HCT116 (cell line): ENCODE measurements at regions not wholly inside any gene's neighbourhood (a gene's known extent, or its start where the extent isn't known, plus 50 kb on each side); places are given as distances from the start of the nearest gene placed in this dataset.

Experiments
- ATAC-seq: fragments of 200-7000 bp; cut with Tn5 transposase; 2 replicates; pipeline ENCODE4 v1.9.1; 2020; ENCODE audit warnings: mild to moderate bottlenecking, moderate library complexity
- BruUV-seq: library from RNA; stranded (reverse); fragments of 400-500 nt; replicated peaks from 2 replicates; lab custom pipeline; 2021; lab: Mats Ljungman, UMichigan
- CTCF ChIA-PET: fragments of 300-600 bp; sonication (Branson Sonifier 250); formaldehyde crosslinking; loops from one replicate; lab custom pipeline; 2021; ENCODE audit warnings: antibody characterized with exemption; lab: Charles Lee
- POLR2A ChIA-PET: fragments of 300-600, 350-600 bp; sonication (Branson Sonifier 250); formaldehyde crosslinking; loops from one replicate; lab custom pipeline; 2021; ENCODE audit warnings: antibody characterized with exemption; lab: Charles Lee
- RAD21 ChIA-PET, 2 experiments: fragments of 300-600 bp; sonication (Branson Sonifier 250); formaldehyde crosslinking; loops; one replicate each; lab custom pipeline; 2023; ENCODE audit warnings: low total read pairs in 2 of 2; ENCODE audit not compliant: uncharacterized antibody in 2 of 2, unreplicated experiment in 2 of 2, low non-redundant PET in 1 of 2; lab: Charles Lee
- DNase-seq: peaks from one replicate; pipeline ENCODE4 v3.0.0-alpha.2; 2010; ENCODE audit warnings: low read depth, low spot score
- H2AFZ ChIP-seq: fragments of 200-600 bp; shearing (Covaris generic), sonication (generic); 2 replicates; pipeline ENCODE4 v1.6.1; 2017; ENCODE audit warnings: low read depth, mixed run types, mixed read lengths, antibody characterized with exemption, low read length; ENCODE audit not compliant: poor library complexity, severe bottlenecking
- H3K27ac ChIP-seq: 2 replicates; pipeline ENCODE4 v1.5.1; 2012; ENCODE audit warnings: low read depth, low read length
- H3K27me3 ChIP-seq: fragments of 200-600 bp; sonication (generic); 2 replicates; pipeline ENCODE4 v1.6.1; 2016; ENCODE audit warnings: mixed run types, low read length, mixed read lengths; ENCODE audit not compliant: insufficient read depth
- H3K36me3 ChIP-seq, 2 experiments: fragments of 200-500 bp in 1 of 2; fragments of 200-600 bp in 1 of 2; sonication (Bioruptor generic) in 1 of 2; sonication (generic) in 1 of 2; 2 replicates each; pipeline versions ENCODE4 v1.5.1 to v1.6.1; 2014 to 2016; ENCODE audit warnings: low read length in 2 of 2, inconsistent platforms in 1 of 2, mixed read lengths in 1 of 2, mixed run types in 1 of 2; ENCODE audit not compliant: insufficient read depth in 2 of 2, control insufficient read depth in 1 of 2
- H3K4me1 ChIP-seq, 2 experiments: fragments of 200-600 bp in 1 of 2; sonication (generic) in 1 of 2; 2 replicates each; pipeline versions ENCODE4 v1.5.1 to v1.6.1; 2012 to 2017; ENCODE audit warnings: low read length in 2 of 2, inconsistent platforms in 1 of 2, mild to moderate bottlenecking in 1 of 2, mixed read lengths in 1 of 2, mixed run types in 1 of 2, moderate library complexity in 1 of 2; ENCODE audit not compliant: insufficient read depth in 2 of 2, control insufficient read depth in 1 of 2
- H3K4me2 ChIP-seq: fragments of 200-600 bp; sonication (generic); 2 replicates; pipeline ENCODE4 v1.6.1; 2017; ENCODE audit warnings: mixed run types, low read length, mixed read lengths
- H3K4me3 ChIP-seq, 2 experiments: fragments of 200-600 bp in 1 of 2; sonication (generic) in 1 of 2; replicated peaks in 1 of 2; 2 replicates each; pipeline ENCODE4 v1.5.1; 2011 to 2016; ENCODE audit warnings: low read length in 2 of 2, control low read depth in 1 of 2, low read depth in 1 of 2, mild to moderate bottlenecking in 1 of 2, mixed read lengths in 1 of 2, mixed run types in 1 of 2
- H3K79me2 ChIP-seq: fragments of 200-600 bp; sonication (generic); 2 replicates; pipeline ENCODE4 v1.6.1; 2017; ENCODE audit warnings: mild to moderate bottlenecking, mixed run types, low read length, moderate library complexity, mixed read lengths; ENCODE audit not compliant: insufficient read depth
- H3K9ac ChIP-seq: fragments of 200-600 bp; sonication (generic); 2 replicates; pipeline ENCODE4 v1.6.1; 2016; ENCODE audit warnings: low read length, mixed read lengths
- H3K9me2 ChIP-seq: fragments of 200-600 bp; sonication (generic), shearing (Covaris generic); 2 replicates; pipeline ENCODE4 v1.6.1; 2017; ENCODE audit warnings: mixed run types, mild to moderate bottlenecking, moderate library complexity; ENCODE audit not compliant: insufficient read depth
- H3K9me3 ChIP-seq, 2 experiments: fragments of 200-500 bp in 1 of 2; fragments of 200-600 bp in 1 of 2; sonication (Bioruptor generic) in 1 of 2; sonication (generic) in 1 of 2; 2 replicates each; pipeline ENCODE4 v1.6.1; 2014 to 2017; ENCODE audit warnings: low read length in 2 of 2, mixed read lengths in 2 of 2, inconsistent platforms in 1 of 2, low read depth in 1 of 2, mild to moderate bottlenecking in 1 of 2, mixed run types in 1 of 2, moderate library complexity in 1 of 2; ENCODE audit not compliant: control insufficient read depth in 1 of 2, insufficient read depth in 1 of 2
- H4K20me1 ChIP-seq: fragments of 200-600 bp; sonication (generic), shearing (Covaris generic); 2 replicates; pipeline ENCODE4 v1.6.1; 2017; ENCODE audit warnings: mixed run types, mild to moderate bottlenecking, moderate library complexity; ENCODE audit not compliant: insufficient read depth
- CBX3 ChIP-seq: IDR thresholded peaks from 2 replicates; pipeline ENCODE4 v1.6.1; 2012; ENCODE audit warnings: low read depth
- CEBPB ChIP-seq: IDR thresholded peaks from 2 replicates; pipeline ENCODE4 v1.6.1; 2012; ENCODE audit warnings: low read depth
- EGR1 ChIP-seq: IDR thresholded peaks from 2 replicates; pipeline ENCODE4 v1.6.1; 2012; ENCODE audit warnings: low read depth
- FOSL1 ChIP-seq: IDR thresholded peaks from 2 replicates; pipeline ENCODE4 v1.6.1; 2012; ENCODE audit warnings: low read depth
- JUND ChIP-seq: IDR thresholded peaks from 2 replicates; pipeline ENCODE4 v1.6.1; 2012
- POLR2A ChIP-seq: IDR thresholded peaks from 2 replicates; pipeline ENCODE4 v1.7.0; 2011; ENCODE audit warnings: borderline replicate concordance; ENCODE audit not compliant: insufficient read depth, insufficient read length; ENCODE audit errors: extremely low read depth
- POLR2AphosphoS5 ChIP-seq: IDR thresholded peaks from 2 replicates; pipeline ENCODE4 v1.6.1; 2011; ENCODE audit warnings: mild to moderate bottlenecking, low read depth, low read length, moderate library complexity
- RAD21 ChIP-seq: IDR thresholded peaks from 2 replicates; pipeline ENCODE4 v1.6.1; 2012; ENCODE audit warnings: low read depth, mild to moderate bottlenecking
- SIN3A ChIP-seq: IDR thresholded peaks from 2 replicates; pipeline ENCODE4 v1.6.1; 2012; ENCODE audit warnings: low read depth
- SP1 ChIP-seq: IDR thresholded peaks from 2 replicates; pipeline ENCODE4 v1.6.1; 2012; ENCODE audit warnings: low read depth
- SRF ChIP-seq: IDR thresholded peaks from 2 replicates; pipeline ENCODE4 v1.6.1; 2012; ENCODE audit warnings: low read depth
- TCF7L2 ChIP-seq: IDR thresholded peaks from 2 replicates; pipeline ENCODE4 v1.7.0; 2011; ENCODE audit warnings: borderline replicate concordance, inconsistent platforms; ENCODE audit not compliant: insufficient read depth, insufficient read length; ENCODE audit errors: extremely low read depth
- YY1 ChIP-seq: IDR thresholded peaks from 2 replicates; pipeline ENCODE4 v1.6.1; 2011; ENCODE audit warnings: low read length, low read depth, moderate library complexity, mild to moderate bottlenecking; ENCODE audit not compliant: insufficient replicate concordance; ENCODE audit errors: extremely low read depth
- ZFX ChIP-seq: fragments of 450-650 bp; IDR thresholded peaks from 2 replicates; pipeline ENCODE4 v1.6.1; 2017
- intact Hi-C: fragments of 100-400 bp; cut with micrococcal nuclease; formaldehyde crosslinking; loops from 2 replicates; pipeline ENCODE4 v1.10.0; 2022
- TF ChIP-seq, protein P1 (sequence below): IDR thresholded peaks from 2 replicates; pipeline ENCODE4 v1.6.1; 2012
- TF ChIP-seq, protein P2 (sequence below): IDR thresholded peaks from 2 replicates; pipeline ENCODE4 v1.6.1; 2012
- TF ChIP-seq, protein P3 (sequence below): IDR thresholded peaks from 2 replicates; pipeline ENCODE4 v1.6.1; 2011; ENCODE audit warnings: mild to moderate bottlenecking, low read length, moderate library complexity; ENCODE audit not compliant: insufficient replicate concordance; ENCODE audit errors: extremely low read depth
- TF ChIP-seq, protein P4 (sequence below), 3 experiments: fragments of 200-600 bp in 1 of 3; sonication (generic) in 1 of 3; IDR thresholded peaks in 2 of 3; conservative IDR thresholded peaks in 1 of 3; 2 replicates each; pipeline ENCODE4 v1.5.1; 2012 to 2017; ENCODE audit warnings: low read depth in 2 of 3, low read length in 2 of 3, antibody characterized with exemption in 1 of 3, borderline replicate concordance in 1 of 3, control low read depth in 1 of 3, mild to moderate bottlenecking in 1 of 3, mixed read lengths in 1 of 3, mixed run types in 1 of 3, moderate library complexity in 1 of 3; ENCODE audit not compliant: insufficient read depth in 1 of 3

DNA sequence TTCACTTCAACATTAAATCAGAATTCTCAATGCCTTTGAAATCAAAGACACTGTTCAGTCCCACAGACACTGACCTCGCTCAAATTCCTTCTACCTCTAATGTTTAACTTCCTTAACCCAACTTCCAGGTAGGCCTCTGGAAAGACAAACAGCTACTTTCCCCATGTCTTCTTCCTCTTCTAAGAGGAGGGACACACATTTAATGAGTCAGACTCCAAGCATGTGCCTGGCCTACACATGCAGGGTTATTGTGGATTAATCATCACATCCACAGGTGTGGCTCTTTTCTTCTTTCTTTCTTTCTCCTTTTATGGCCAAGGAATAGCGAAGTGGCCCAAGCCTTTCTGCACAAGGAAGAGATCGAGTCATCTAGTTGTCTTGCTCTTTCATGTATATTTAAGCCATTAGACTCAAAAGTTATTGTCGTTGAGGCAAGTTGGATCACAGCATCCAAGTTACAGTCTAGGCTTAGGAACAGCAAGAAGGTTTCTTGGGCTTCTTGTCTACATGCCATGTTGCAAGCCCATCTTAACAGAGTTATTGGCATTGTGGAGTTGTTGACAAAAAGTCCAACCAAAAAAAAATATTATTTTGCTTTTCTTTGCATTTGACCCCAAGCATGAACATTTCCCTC lies 387.8 kb downstream of the IRS1 start:
- H3K36me3 ChIP-seq = peaks cover 0 to 13% of the 10 kb centered on the region in 2 experiments; a peak in 1 of 4 replicates
- peak overlapping the region; percentile 47 for H3K4me2 ChIP-seq
- DNase-seq (peak; percentile 93), ATAC-seq (peak; percentile 93)
- no TSS peak for BruUV-seq
- POLR2A ChIA-PET = interaction anchor here (0.7 kb wide), 2 partner anchors 165 to 228 kb away, joined by 3 read pairs; no protein-coding TSS in a partner anchor
- CTCF ChIA-PET = no interaction called here
- H3K9me2 ChIP-seq = no peaks in the 10 kb centered on the region
- no peaks in the 10 kb centered on the region for H3K27me3 ChIP-seq
- H3K27ac ChIP-seq = peak overlapping the region; percentile 96
- H4K20me1 ChIP-seq = no peaks in the 10 kb centered on the region
- H3K4me3 ChIP-seq = no peak overlapping the region
- RAD21 ChIA-PET = no interaction called here
- H3K79me2 ChIP-seq = no peaks in the 10 kb centered on the region
- H3K9me3 ChIP-seq = no peaks in the 10 kb centered on the region
- H3K4me1 ChIP-seq = peaks cover 25 to 51% of the 10 kb centered on the region in 2 experiments
- H2AFZ ChIP-seq = no peak overlapping the region
- intact Hi-C loops = loop anchor here (5.0 kb wide), 1 partner anchor 240 kb away; no protein-coding TSS in a partner anchor
- H3K9ac ChIP-seq = peak overlapping the region; percentile 53
- TF ChIP-seq RAD21 (peak; percentile 40), POLR2AphosphoS5 (peak; percentile 71), SP1 (peak; percentile 99), CBX3 (peak; percentile 99), YY1 (peak; percentile 82), CEBPB (peak; percentile 78), JUND (peak; percentile 98), FOSL1 (peak; percentile 96), SIN3A (peak; percentile 65; the same call in 1 of the 2 replicates), ZFX (no peak; the same call in 1 of the 2 replicates), POLR2A (no peak), EGR1 (no peak), TCF7L2 (peak; percentile 84), SRF (peak; percentile 100)
- TF ChIP-seq, protein P1, sequence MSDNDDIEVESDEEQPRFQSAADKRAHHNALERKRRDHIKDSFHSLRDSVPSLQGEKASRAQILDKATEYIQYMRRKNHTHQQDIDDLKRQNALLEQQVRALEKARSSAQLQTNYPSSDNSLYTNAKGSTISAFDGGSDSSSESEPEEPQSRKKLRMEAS = peak; percentile 96
- TF ChIP-seq, protein P2, sequence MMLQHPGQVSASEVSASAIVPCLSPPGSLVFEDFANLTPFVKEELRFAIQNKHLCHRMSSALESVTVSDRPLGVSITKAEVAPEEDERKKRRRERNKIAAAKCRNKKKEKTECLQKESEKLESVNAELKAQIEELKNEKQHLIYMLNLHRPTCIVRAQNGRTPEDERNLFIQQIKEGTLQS = no peak
- TF ChIP-seq, protein P3, sequence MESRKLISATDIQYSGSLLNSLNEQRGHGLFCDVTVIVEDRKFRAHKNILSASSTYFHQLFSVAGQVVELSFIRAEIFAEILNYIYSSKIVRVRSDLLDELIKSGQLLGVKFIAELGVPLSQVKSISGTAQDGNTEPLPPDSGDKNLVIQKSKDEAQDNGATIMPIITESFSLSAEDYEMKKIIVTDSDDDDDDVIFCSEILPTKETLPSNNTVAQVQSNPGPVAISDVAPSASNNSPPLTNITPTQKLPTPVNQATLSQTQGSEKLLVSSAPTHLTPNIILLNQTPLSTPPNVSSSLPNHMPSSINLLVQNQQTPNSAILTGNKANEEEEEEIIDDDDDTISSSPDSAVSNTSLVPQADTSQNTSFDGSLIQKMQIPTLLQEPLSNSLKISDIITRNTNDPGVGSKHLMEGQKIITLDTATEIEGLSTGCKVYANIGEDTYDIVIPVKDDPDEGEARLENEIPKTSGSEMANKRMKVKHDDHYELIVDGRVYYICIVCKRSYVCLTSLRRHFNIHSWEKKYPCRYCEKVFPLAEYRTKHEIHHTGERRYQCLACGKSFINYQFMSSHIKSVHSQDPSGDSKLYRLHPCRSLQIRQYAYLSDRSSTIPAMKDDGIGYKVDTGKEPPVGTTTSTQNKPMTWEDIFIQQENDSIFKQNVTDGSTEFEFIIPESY = peak; percentile 63
- TF ChIP-seq, protein P4, sequence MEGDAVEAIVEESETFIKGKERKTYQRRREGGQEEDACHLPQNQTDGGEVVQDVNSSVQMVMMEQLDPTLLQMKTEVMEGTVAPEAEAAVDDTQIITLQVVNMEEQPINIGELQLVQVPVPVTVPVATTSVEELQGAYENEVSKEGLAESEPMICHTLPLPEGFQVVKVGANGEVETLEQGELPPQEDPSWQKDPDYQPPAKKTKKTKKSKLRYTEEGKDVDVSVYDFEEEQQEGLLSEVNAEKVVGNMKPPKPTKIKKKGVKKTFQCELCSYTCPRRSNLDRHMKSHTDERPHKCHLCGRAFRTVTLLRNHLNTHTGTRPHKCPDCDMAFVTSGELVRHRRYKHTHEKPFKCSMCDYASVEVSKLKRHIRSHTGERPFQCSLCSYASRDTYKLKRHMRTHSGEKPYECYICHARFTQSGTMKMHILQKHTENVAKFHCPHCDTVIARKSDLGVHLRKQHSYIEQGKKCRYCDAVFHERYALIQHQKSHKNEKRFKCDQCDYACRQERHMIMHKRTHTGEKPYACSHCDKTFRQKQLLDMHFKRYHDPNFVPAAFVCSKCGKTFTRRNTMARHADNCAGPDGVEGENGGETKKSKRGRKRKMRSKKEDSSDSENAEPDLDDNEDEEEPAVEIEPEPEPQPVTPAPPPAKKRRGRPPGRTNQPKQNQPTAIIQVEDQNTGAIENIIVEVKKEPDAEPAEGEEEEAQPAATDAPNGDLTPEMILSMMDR (IDR thresholded peaks at IDR 0.05 in 2 of 3, conservative IDR thresholded peaks at IDR 0.05 in 1 of 3; ENCODE audit: borderline replicate concordance in 1 of 3, insufficient read depth in 1 of 3, low read depth in 2 of 3, low read length in 2 of 3) = no peak
